Lower leg skin (tissue), 4 donors: ENCODE measurements at regions not wholly inside any gene's neighbourhood (a gene's known extent, or its start where the extent isn't known, plus 50 kb on each side); places are given as distances from the start of the nearest gene placed in this dataset.
"Not testable (repeated sequence)": the region's sequence is repeated elsewhere in the genome, so short reads cannot be mapped to it uniquely, and the experiment has no call there.

ENCODE experiments used
- DNase-seq, 2 donors: peaks; one replicate each; pipeline ENCODE4 v3.0.0-alpha.2; 2019; ENCODE audit warnings: low spot score in 2 of 2
- H3K4me3 ChIP-seq: fragments of 200-600 bp; sonication (generic); 2 replicates; pipeline ENCODE4 v1.5.1; 2017; ENCODE audit warnings: mild to moderate bottlenecking, low read depth; ENCODE audit not compliant: poor library complexity, severe bottlenecking
- CTCF ChIP-seq, 3 donors: fragments of 450-650 bp; IDR thresholded peaks; one replicate each; pipeline ENCODE4 v1.5.1; 2016; ENCODE audit warnings: antibody characterized with exemption in 3 of 3, mild to moderate bottlenecking in 3 of 3, moderate library complexity in 2 of 3
- POLR2A ChIP-seq, 2 donors: fragments of 450-650 bp; IDR thresholded peaks; one replicate each; pipeline ENCODE4 v1.6.1; 2016 to 2017; ENCODE audit warnings: antibody characterized with exemption in 2 of 2, mild to moderate bottlenecking in 1 of 2, moderate library complexity in 1 of 2
- WGBS, 2 donors: methylation state at CpG; one replicate each; pipeline ENCODE4 v1.1.5; 2018; 5-methylcytosine and 5-hydroxymethylcytosine counted together
- intact Hi-C: fragments of 100-400 bp; cut with DNase I; formaldehyde crosslinking; loops from one replicate; pipeline ENCODE4 v1.15.0; 2023; ENCODE audit warnings: low total_unique reads

GRCh38 chr6:15887491-15888461 lies 224.9 kb upstream of the DTNBP1 start:
- intact Hi-C loops, result no loop called here
- DNase-seq, result no peak

GRCh38 chr6:15885624-15886023 lies 222.8 kb upstream of the DTNBP1 start:
- no peak overlapping the region for H3K4me3 ChIP-seq
- DNase-seq, result no peak
- intact Hi-C loops, result no loop called here
- WGBS, 2 donors, result 79 to 80% methylated on average over 5 of the region's 5 CpGs
- no peak for TF ChIP-seq CTCF (IDR thresholded peaks at IDR 0.05)
- TF ChIP-seq POLR2A (IDR thresholded peaks at IDR 0.05), result no peak

More at GRCh38 chr6:15887491-15888461, 224.9 kb upstream of the DTNBP1 start:
- TF ChIP-seq POLR2A (IDR thresholded peaks at IDR 0.05) (no peak), CTCF (IDR thresholded peaks at IDR 0.05) (no peak)
- 42 to 47% methylated on average over 10 of the region's 10 CpGs for WGBS, 2 donors
- H3K4me3 ChIP-seq, result no peak overlapping the region

GRCh38 chr6:15883593-15883992 lies 220.8 kb upstream of the DTNBP1 start:
- DNase-seq, H3K4me3 ChIP-seq, intact Hi-C loops: not testable (repeated sequence)
- 94 to 95% methylated on average over 10 of the region's 10 CpGs for WGBS, 2 donors

GRCh38 chr6:15882915-15883314 lies 220.1 kb upstream of the DTNBP1 start:
- DNase-seq, result no peak
- no peak overlapping the region for H3K4me3 ChIP-seq
- TF ChIP-seq CTCF (IDR thresholded peaks at IDR 0.05) (no peak), POLR2A (IDR thresholded peaks at IDR 0.05) (no peak)
- WGBS, 2 donors, result 77 to 81% methylated on average over 6 of the region's 6 CpGs
- intact Hi-C loops, result no loop called here

GRCh38 chr6:15882345-15882744 lies 219.5 kb upstream of the DTNBP1 start:
- intact Hi-C loops, result no loop called here
- WGBS, 2 donors, result 67 to 82% methylated on average over 4 of the region's 4 CpGs
- TF ChIP-seq POLR2A (IDR thresholded peaks at IDR 0.05), result no peak
- no peak overlapping the region for H3K4me3 ChIP-seq
- no peak for DNase-seq

GRCh38 chr6:15881150-15881549 lies 218.3 kb upstream of the DTNBP1 start:
- TF ChIP-seq CTCF (IDR thresholded peaks at IDR 0.05) (no peak), POLR2A (IDR thresholded peaks at IDR 0.05) (no peak)
- intact Hi-C loops, result no loop called here
- peak in 1 of 2 donors; percentile 43 for DNase-seq
- no peak overlapping the region for H3K4me3 ChIP-seq
- 68 to 73% methylated on average over 3 of the region's 3 CpGs for WGBS, 2 donors
